Left colon (tissue), 2 donors: ENCODE measurements at regions not wholly inside any gene's neighbourhood (a gene's known extent, or its start where the extent isn't known, plus 50 kb on each side); places are given as distances from the start of the nearest gene placed in this dataset.
"Not testable (repeated sequence)": the region's sequence is repeated elsewhere in the genome, so short reads cannot be mapped to it uniquely, and the experiment has no call there.

Experiments used
- ATAC-seq: fragments of 200-7000 bp; cut with Tn5 transposase; one replicate; pipeline ENCODE4 v1.9.1; 2020; ENCODE audit warnings: mild to moderate bottlenecking, moderate library complexity
- DNase-seq, 2 donors: peaks; one replicate each; pipeline ENCODE4 v3.0.0-alpha.2; 2020
- intact Hi-C, 2 donors: fragments of 100-400 bp; cut with DNase I in 1 of 2; cut with micrococcal nuclease in 1 of 2; formaldehyde crosslinking; loops; one replicate each; pipeline versions ENCODE4 v1.11.2 to v1.14.0; 2022; cut with DNase I, micrococcal nuclease
- donor health status: DM: no; HTN: no; CAD: no.
- donor health status: DM: yes; HTN: yes; CAD: no.

DNA sequence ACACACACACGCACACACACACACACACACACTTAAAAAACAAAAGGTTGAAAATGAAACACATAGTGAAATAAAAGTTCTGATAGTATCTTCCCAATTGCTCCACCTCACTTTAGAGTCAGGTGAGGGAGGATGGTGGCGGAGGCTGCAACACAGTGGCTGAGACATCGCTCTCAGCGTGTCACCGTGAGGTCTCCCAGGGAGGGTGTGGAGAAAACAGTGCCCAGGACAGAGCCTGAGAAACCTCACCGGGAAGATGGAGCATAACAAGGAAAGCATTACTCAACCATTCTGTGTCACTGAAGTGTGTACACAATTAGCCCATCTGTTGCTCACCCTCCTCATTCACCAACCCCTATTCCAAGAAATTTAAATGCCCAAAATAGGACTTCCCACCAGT is 111.4 kb upstream of the USP29 start:
- ATAC-seq = no peak
- no peak for DNase-seq
- intact Hi-C loops = no loop called here

DNA sequence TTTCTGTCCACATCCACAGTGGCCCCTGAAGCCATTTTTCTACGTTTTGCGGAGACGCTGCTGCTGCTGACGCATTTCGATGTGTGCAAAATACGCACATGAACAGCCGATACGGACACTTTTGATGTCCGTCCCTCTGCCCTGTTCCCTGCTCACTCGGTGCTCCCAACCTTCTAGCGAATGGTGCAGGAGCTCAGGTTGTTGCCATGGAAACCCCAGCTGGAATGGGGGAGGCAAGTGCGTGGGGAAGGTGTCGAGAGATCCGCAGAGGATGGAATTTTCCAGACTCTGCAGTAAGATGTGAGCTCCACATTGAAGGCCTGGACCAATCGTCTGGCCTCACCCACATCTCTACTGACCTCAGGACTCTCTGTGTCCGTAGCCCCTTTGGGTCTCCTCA is 109.2 kb upstream of the USP29 start:
- ATAC-seq = no peak
- intact Hi-C loops = no loop called here
- DNase-seq = no peak

DNA sequence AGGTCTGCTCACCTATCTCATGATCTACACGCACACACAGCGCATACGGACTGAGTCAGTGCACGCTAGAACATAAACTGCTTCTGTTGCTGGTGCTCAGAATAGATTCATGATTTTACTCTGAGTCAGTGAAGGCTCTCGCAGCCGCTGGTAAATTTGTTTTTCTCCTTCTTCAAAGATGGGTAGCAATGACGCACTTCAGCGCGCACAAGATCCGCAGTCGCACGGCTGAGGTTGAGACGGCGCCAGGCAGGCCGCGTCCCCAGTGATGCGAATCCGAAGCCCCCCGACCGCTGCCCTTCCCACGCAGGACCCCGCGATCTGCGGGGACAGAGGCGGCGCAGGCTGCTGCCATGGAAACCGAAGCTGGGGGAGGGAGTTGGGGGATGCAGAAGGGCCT is 103.7 kb upstream of the USP29 start:
- intact Hi-C loops = no loop called here
- no peak for DNase-seq

GRCh38 chr19:57016491-57016890 is 103.3 kb upstream of the USP29 start:
- DNase-seq (no peak), ATAC-seq (no peak)
- intact Hi-C loops = no loop called here

More for the DNA sequence above, 103.7 kb upstream of the USP29 start:
- ATAC-seq = no peak

DNA sequence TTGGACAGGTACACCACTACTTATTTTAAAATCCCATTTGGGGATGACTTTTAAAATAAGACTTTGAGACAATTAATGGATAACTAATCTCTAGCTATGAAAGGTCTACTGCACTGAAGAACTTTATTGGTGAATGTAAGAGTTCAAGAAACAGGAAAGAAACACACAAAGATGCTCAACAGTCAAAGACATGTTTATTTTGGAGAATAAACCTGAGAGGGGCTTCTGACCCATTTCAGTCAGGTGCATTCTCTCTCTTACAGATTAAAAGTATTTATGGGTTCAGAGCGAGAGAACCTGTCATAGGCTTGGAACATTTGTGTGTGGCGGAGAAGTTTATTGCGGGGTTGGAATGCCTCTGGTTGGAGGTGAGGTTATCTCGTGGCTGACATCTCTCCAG is 94.3 kb upstream of the USP29 start:
- intact Hi-C loops = no loop called here
- ATAC-seq = no peak
- DNase-seq = no peak

DNA sequence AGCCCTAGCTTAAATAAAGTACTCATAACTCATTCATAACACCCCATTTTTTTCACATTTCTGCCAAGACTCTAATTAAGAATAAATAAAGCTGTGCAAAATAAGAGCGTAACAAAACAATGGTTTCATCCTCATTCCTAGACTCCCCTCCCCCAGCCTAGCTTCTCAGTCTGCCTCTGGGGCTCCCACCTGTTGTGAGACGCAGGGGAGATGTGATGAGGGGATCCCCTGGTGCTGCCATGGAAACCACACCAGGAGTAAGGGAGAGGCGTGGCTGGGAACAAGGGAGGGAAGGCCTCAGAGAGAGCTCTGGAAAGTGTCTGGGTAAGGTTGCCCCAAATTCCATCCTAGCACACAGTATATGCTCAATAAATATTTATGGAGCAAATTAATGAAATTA is 93.3 kb upstream of the USP29 start:
- intact Hi-C loops = no loop called here
- no peak for ATAC-seq
- DNase-seq = no peak

- ATAC-seq = no peak
- intact Hi-C loops = no loop called here
- DNase-seq = no peak
These were observed 92.4 kb upstream of the USP29 start for GRCh38 chr19:57027360-57027759.

DNA sequence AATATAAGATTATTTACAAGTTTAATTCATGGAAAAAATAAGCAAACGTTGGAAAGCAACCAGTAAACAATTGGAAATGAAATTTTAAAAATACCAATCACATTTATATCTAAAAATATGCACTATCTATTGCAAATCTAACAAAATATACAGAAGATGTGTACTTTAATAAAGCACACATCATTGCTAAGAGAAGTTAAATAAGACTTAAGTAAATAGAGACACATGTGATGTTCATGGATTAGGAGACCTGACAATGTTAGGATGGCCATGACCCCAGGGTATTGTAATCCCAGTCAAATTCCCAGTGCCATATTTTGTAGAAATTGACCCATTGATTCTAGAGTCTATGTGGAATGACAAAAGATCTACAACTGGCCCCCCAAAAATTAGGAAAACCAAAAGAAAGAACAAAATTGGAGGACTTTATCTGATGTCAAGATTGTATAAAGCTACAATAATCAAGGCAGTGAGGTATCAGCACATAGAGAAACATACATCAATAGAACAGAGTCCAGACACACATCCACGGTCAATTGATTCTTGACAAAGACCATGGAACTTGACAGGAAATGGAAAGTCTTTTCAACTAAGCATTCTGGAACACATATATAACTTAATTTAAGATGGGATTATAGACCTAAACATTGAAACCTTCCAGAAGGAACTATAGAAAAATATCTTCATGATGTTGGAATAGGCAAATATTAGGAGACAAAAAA is 90.8 kb upstream of the USP29 start:
- ATAC-seq (no peak), DNase-seq (no peak)
- intact Hi-C loops = no loop called here

GRCh38 chr19:57031106-57031505 is 88.7 kb upstream of the USP29 start:
- DNase-seq = no peak
- intact Hi-C loops = no loop called here
- no peak for ATAC-seq

- no peak for DNase-seq
- intact Hi-C loops = no loop called here
- ATAC-seq = no peak
These were observed 86.2 kb upstream of the USP29 start for GRCh38 chr19:57033576-57033975.

GRCh38 chr19:57034544-57034943 is 85.2 kb upstream of the USP29 start:
- intact Hi-C loops = no loop called here
- ATAC-seq (no peak), DNase-seq (no peak)

DNA sequence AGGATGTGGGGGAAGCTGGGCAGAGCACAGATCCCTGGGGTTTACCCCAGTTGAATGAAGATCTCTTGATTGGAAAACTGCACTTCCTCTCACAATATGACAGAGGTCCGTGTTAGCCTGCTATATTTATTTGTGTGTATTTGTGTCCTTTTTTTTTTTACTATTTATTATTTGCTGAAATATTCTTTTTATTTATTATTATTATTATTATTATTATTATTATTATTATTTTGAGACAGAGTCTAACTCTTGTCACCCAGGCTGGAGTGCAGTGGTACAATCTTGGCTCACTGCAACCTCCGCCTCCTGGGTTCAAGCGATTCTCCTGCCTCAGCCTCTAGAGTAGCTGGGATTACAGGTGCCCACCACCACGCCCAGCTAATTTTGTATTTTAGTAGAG is 84.0 kb upstream of the USP29 start:
- ATAC-seq, intact Hi-C loops, DNase-seq: not testable (repeated sequence)

DNA sequence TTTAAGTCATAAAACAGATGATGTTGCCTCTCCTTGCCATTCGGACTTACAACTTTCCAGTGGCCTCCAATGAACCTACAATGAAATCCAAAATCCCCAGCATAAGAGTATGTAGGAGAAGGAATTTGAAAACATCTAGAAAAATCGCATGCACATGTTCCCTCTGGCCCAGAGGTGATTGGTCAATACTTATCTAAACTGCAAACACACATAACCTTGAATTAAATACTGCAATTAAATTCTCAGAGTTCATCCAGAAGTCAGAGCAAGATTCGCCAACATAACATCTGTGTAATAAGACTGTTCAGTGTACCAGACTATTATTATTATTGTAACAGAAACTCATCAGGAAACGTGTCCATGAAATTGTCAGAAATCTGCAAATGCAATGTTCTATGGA is 82.2 kb upstream of the USP29 start:
- DNase-seq = no peak
- no peak for ATAC-seq
- intact Hi-C loops = no loop called here

GRCh38 chr19:57047743-57048142 is 72.0 kb upstream of the USP29 start:
- intact Hi-C loops = no loop called here
- DNase-seq = no peak
- ATAC-seq = no peak

GRCh38 chr19:57050863-57051262 is 68.9 kb upstream of the USP29 start:
- DNase-seq (no peak), ATAC-seq (no peak)
- intact Hi-C loops = no loop called here

- no peak for DNase-seq
- intact Hi-C loops = no loop called here
- ATAC-seq = no peak
These were observed 67.7 kb upstream of the USP29 start for GRCh38 chr19:57052081-57052480.

DNA sequence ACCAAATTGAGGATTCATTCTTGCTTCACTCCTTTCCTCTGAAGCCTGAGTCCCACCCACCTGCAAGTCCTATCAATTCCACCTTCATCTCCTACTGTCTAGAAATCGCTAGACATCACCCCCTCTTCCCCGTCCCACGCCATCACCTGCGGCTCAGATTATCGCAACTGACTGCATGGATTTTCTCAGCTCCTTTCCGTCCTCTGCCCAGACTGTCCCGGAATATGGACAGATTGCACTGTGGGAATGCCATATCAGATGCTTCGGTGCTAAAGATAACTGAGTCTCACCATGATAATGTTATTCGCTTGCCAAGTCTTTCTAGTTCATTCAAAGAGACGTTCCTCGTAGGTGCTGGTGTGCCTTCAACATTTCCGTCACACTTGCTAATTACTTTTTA is 66.4 kb upstream of the USP29 start:
- ATAC-seq = no peak
- intact Hi-C loops = no loop called here
- DNase-seq = no peak

GRCh38 chr19:57055956-57056355 is 63.8 kb upstream of the USP29 start:
- DNase-seq = no peak
- no peak for ATAC-seq
- intact Hi-C loops = no loop called here

DNA sequence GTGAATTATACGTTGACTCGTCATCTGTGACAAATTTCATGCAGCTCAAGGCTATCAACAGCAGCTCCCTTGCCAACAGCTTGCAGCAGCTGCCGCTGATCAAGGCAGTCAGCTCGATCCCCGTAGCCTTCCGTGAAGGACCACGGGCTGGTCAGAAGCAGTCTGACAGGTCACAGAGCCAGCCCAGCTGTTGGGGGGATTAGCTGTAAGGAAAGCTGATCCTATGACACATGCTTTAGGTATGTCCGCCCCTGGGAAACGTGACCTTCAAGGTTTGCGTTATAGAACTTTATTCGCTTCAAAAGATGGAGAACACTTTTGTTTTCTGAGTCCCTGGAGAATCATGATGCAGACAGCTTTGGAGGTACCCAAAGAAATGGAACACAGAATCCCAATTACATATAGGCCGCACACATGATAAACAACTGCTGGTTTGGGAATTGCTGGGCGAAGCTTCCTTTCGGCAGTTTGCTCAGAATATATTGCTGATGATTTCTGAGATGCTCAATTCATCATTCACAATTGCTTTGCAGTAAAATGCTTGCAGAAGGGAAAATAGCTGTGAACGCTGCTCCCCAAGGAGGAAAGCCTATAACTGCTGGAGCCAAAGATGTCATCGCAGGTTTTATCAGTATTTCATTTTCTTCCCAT is 62.6 kb upstream of the USP29 start:
- DNase-seq (peak; percentile 28 to 48), ATAC-seq (no peak)
- intact Hi-C loops = no loop called here

DNA sequence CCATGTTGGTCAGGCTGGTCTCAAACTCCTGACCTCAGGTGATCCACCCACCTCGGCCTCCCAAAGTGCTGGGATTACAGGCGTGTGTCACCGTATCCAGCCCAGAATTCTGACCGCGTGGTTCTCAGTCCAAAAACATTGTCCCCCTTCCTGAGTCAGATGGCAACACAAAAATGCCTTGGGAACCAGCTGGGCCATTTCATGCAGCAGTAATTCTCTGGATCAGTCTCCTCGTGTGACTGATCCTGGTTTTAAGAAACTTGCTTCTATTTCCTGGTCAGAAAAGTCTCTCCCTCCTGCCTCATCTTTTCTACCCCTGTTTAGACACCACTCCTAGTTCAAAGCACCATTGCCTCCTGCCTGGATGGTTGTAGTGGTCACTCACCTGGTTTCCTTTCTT is 60.9 kb upstream of the USP29 start:
- intact Hi-C loops = no loop called here
- no peak for DNase-seq
- ATAC-seq = no peak

DNA sequence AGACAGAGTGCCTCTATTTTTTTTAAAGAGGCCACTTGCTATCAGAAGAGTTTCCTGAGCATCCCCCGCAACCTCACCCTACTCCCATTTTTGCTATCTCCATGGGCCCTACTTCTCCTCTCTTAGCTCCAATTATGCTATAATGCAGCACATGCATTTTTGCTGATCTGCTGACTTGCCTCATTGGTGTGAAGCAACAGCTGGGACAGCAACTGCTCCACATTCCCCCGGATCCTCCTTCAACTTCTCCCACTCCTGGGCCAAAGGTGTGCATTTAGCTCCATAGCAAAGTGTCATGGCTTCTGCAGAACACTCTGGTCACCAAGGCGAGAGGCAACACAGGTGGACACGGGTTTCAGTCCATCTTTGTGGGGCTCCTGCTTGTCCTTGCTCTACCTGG is 56.7 kb upstream of the USP29 start:
- no peak for DNase-seq
- ATAC-seq = no peak
- intact Hi-C loops = no loop called here
